ENCODE measurements at regions not wholly inside any gene's neighbourhood (a gene's known extent, or its start where the extent isn't known, plus 50 kb on each side); places are given as distances from the start of the nearest gene placed in this dataset.
"Not testable (repeated sequence)": the region's sequence is repeated elsewhere in the genome, so short reads cannot be mapped to it uniquely, and the experiment has no call there.

DNA sequence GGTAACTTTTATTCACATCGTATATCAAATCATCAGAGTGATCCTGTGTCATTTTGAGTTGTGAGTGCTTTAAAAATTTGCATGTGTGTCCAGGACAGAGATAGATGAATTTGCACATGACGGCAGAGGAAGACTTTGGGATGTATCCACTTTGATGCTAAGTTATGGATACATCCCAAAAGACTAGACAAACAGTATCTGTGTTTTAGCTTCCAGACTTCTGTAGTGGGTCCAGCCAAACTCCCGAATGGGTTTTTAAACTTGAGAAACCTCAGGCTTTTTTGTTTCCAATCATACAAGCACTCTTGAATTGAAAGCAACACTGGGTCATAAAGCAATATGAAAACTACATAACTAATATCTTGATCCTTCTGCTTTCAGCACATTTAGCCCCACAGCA is 213.8 kb downstream of the C9orf152 start:
- Histone ChIP-seq H3K9me3 (ENCODE audit: control insufficient read depth in 2 of 3, low read length in 3 of 3) (no peaks in the 10 kb centered on the region), H3K36me3 (ENCODE audit: control insufficient read depth in 2 of 3, insufficient read depth in 3 of 3, low read length in 3 of 3) (no peaks in the 10 kb centered on the region), H3K27ac (ENCODE audit: low read depth, low read length) (no peak overlapping the region), H3K27me3 (ENCODE audit: control insufficient read depth in 2 of 2, insufficient read depth in 2 of 2, low read length in 2 of 2) (no peaks in the 10 kb centered on the region), H3K4me3 (ENCODE audit: low read length) (no peak overlapping the region), H3K4me1 (ENCODE audit: control insufficient read depth in 2 of 2, insufficient read depth in 2 of 2, low read length in 2 of 2) (no peaks in the 10 kb centered on the region)
- Mint-ChIP-seq H3K9me3 (peaks cover 2 to 24% (median 9%) of the 10 kb centered on the region in 11 donors), H3K36me3 (peaks cover 0 to 13% (median 7%) of the 10 kb centered on the region in 5 donors), H3K4me1 (peaks cover 0 to 13% (median 0%) of the 10 kb centered on the region in 7 donors), H3K4me3 (no peak overlapping the region), H3K27ac (no peak overlapping the region), H3K27me3 (peaks cover 0 to 5% (median 0%) of the 10 kb centered on the region in 5 donors)
- ChIA-PET CTCF (no interaction called here), POLR2A (interaction anchor here (1.0 kb wide), 1 partner anchor 16 kb away, joined by 4 read pairs; no protein-coding TSS in a partner anchor)
- DNase-seq (no peak), ATAC-seq (no peak)
- intact Hi-C loops (cut with micrococcal nuclease): no loop called here

DNA sequence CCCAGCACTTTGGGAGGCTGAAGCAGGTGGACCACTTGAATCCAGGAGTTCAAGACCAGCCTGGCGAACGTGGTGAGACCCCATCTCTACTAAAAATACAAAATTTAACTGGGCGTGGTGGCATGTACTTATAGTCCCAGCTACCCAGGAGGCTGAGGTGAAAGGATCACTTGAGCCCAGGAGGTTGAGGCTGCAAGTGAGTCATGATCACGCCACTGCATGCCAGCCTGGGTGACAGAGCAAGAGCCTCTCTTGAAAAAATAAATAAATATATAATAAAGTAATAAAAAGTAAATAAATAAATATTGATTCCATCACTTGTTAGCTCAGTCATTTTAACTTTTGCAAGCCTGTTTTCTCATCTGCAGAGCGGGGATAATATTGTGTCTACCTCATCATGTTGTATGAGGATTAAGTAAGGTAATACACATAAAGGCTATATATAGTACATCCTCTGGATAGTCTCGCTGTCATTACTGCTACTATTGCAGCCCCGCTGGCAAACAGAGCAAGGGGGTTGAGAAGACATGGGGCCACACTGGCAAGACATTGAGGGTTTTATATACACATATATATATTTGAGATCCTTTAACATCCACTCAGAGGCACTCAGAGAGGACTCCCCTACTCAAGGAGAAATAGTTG is 210.9 kb downstream of the C9orf152 start:
- Mint-ChIP-seq H3K4me1 (peaks cover 0 to 10% (median 0%) of the 10 kb centered on the region in 7 donors), H3K36me3 (peaks cover 0 to 34% (median 7%) of the 10 kb centered on the region in 5 donors), H3K4me3 (no peak overlapping the region), H3K9me3 (peaks cover 0 to 34% (median 9%) of the 10 kb centered on the region in 11 donors), H3K27me3 (peaks cover 0 to 10% (median 0%) of the 10 kb centered on the region in 5 donors), H3K27ac (no peak overlapping the region)
- no peak for DNase-seq
- intact Hi-C loops (cut with micrococcal nuclease): no loop called here
- Histone ChIP-seq H3K27ac (ENCODE audit: low read depth, low read length) (no peak overlapping the region), H3K27me3 (ENCODE audit: control insufficient read depth in 2 of 2, insufficient read depth in 2 of 2, low read length in 2 of 2) (no peaks in the 10 kb centered on the region), H3K4me3 (ENCODE audit: low read length) (no peak overlapping the region), H3K4me1 (ENCODE audit: control insufficient read depth in 2 of 2, insufficient read depth in 2 of 2, low read length in 2 of 2) (no peaks in the 10 kb centered on the region), H3K36me3 (ENCODE audit: control insufficient read depth in 2 of 3, insufficient read depth in 3 of 3, low read length in 3 of 3) (no peaks in the 10 kb centered on the region), H3K9me3 (ENCODE audit: control insufficient read depth in 2 of 3, low read length in 3 of 3) (no peaks in the 10 kb centered on the region)
- CTCF ChIA-PET: interaction anchor here (1.2 kb wide), 1 partner anchor 92 kb away, joined by 4 read pairs; no protein-coding TSS in a partner anchor
- no peak for ATAC-seq
- POLR2A ChIA-PET: interaction anchor here (0.6 to 1.2 kb wide), 2 partner anchors 9 to 240 kb away, joined by 3 to 4 read pairs; no protein-coding TSS in a partner anchor

DNA sequence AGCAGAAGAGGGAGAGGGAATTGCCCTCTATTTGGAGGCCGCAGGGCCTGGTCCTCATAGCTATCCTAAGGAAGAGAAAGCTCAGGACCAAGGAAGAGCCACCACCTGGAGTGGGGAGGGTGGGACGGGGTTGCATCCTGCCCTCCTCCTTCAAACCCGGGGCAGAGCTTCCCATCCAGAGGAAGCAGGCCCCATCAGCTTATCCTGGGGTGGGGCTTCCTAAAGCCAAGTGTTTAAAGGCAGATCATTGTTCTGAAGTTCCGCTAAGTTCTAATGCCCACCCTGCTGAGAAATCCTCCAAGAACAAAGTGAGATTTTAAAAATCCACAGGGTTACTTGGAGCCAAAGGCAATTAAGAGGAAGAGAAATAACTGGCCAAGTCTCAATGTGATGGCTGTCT is 210.3 kb downstream of the C9orf152 start:
- H3K4me1 Mint-ChIP-seq: peaks cover 0 to 10% (median 0%) of the 10 kb centered on the region in 7 donors
- DNase-seq (no peak), ATAC-seq (no peak)
- H3K27ac ChIP-seq (ENCODE audit: low read depth, low read length): no peak overlapping the region
- H3K27ac Mint-ChIP-seq: no peak overlapping the region
- peaks cover 0 to 40% (median 10%) of the 10 kb centered on the region in 11 donors for H3K9me3 Mint-ChIP-seq
- H3K36me3 Mint-ChIP-seq: peaks cover 0 to 35% (median 7%) of the 10 kb centered on the region in 5 donors
- H3K4me3 ChIP-seq (ENCODE audit: low read length): no peak overlapping the region
- peaks cover 0 to 11% (median 0%) of the 10 kb centered on the region in 5 donors for H3K27me3 Mint-ChIP-seq
- H3K27me3 ChIP-seq (ENCODE audit: control insufficient read depth in 2 of 2, insufficient read depth in 2 of 2, low read length in 2 of 2): no peaks in the 10 kb centered on the region
- ChIA-PET CTCF (interaction anchor here (1.2 kb wide), 1 partner anchor 92 kb away, joined by 4 read pairs; no protein-coding TSS in a partner anchor), POLR2A (interaction anchor here (0.6 kb wide), 1 partner anchor 240 kb away, joined by 4 read pairs; no protein-coding TSS in a partner anchor)
- no peaks in the 10 kb centered on the region for H3K4me1 ChIP-seq (ENCODE audit: control insufficient read depth in 2 of 2, insufficient read depth in 2 of 2, low read length in 2 of 2)
- H3K9me3 ChIP-seq (ENCODE audit: control insufficient read depth in 2 of 3, low read length in 3 of 3): no peaks in the 10 kb centered on the region
- no peak overlapping the region for H3K4me3 Mint-ChIP-seq
- intact Hi-C loops (cut with micrococcal nuclease): no loop called here
- H3K36me3 ChIP-seq (ENCODE audit: control insufficient read depth in 2 of 3, insufficient read depth in 3 of 3, low read length in 3 of 3): no peaks in the 10 kb centered on the region

DNA sequence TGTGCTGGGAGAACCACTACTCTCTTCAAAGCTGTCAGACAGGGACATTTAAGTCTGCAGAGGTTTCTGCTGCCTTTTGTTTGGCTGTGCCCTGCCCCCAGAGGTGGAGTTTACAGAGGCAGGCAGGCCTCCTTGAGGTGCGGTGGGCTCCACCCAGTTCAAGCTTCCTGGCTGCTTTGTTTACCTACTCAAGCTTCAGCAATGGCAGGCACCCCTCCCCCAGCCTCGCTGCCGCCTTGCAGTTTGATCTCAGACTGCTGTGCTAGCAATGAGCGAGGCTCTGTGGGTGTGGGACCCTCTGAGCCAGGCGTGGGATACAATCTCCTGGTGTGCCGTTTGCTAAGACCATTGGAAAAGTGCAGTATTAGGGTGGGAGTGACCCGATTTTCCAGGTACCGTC is 202.4 kb downstream of the C9orf152 start:
- CTCF ChIA-PET: interaction anchor here (0.7 to 1.1 kb wide), 2 partner anchors 49 to 52 kb away, joined by 3 read pairs; no protein-coding TSS in a partner anchor
- peaks cover 11 to 39% (median 25%) of the 10 kb centered on the region in 7 donors for H3K4me1 Mint-ChIP-seq
- peaks cover 10 to 55% (median 30%) of the 10 kb centered on the region in 5 donors for H3K36me3 Mint-ChIP-seq
- DNase-seq: peak in 7 of 9 donors; percentile 29 to 73 (median 48)
- intact Hi-C loops (cut with micrococcal nuclease): loop anchor here in 1 of 2 donors (2.0 to 5.0 kb wide), 2 partner anchors 33 to 43 kb away; no protein-coding TSS in a partner anchor
- H3K9me3 Mint-ChIP-seq: peaks cover 5 to 74% (median 35%) of the 10 kb centered on the region in 11 donors
- POLR2A ChIA-PET; H3K27ac ChIP-seq (ENCODE audit: low read depth, low read length); H3K4me1 ChIP-seq (ENCODE audit: control insufficient read depth in 2 of 2, insufficient read depth in 2 of 2, low read length in 2 of 2); H3K4me3 ChIP-seq (ENCODE audit: low read length); ATAC-seq; H3K27me3 ChIP-seq (ENCODE audit: control insufficient read depth in 2 of 2, insufficient read depth in 2 of 2, low read length in 2 of 2); H3K36me3 ChIP-seq (ENCODE audit: control insufficient read depth in 2 of 3, insufficient read depth in 3 of 3, low read length in 3 of 3): not testable (repeated sequence)
- peak overlapping the region in 9 of 10 donors; percentile 25 to 83 (median 57) for H3K4me3 Mint-ChIP-seq
- peaks cover 0 to 10% (median 0%) of the 10 kb centered on the region in 3 experiments for H3K9me3 ChIP-seq (ENCODE audit: control insufficient read depth in 2 of 3, low read length in 3 of 3)
- H3K27ac Mint-ChIP-seq: peak overlapping the region in 8 of 9 donors; percentile 49 to 91 (median 86)
- peaks cover 0 to 20% (median 0%) of the 10 kb centered on the region in 5 donors for H3K27me3 Mint-ChIP-seq

DNA sequence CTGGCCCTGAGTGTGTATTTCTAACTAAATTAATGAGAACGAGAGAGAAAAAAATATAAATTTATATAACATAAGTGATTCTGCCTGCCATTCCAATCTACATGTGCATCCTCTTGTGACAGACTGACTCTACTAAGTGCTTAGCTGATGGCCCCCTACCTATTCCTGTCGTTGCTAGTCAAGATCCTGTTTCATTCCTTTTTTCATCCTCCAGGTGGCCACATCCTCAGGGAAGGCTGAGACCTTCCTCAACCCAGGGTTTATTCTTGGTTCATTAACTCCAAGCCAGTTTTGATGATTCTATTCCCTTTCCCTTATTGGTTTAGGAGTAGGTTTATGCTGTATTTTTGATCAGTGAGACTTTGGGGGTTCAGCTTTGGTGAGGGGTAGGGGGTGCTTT is 201.3 kb downstream of the C9orf152 start:
- peak overlapping the region in 7 of 9 donors; percentile 2 to 90 (median 76) for H3K27ac Mint-ChIP-seq
- POLR2A ChIA-PET: interaction anchor here (0.6 to 0.9 kb wide), 3 partner anchors 10 to 951 kb away, joined by 3 to 4 read pairs (median 3); no protein-coding TSS in a partner anchor

DNA sequence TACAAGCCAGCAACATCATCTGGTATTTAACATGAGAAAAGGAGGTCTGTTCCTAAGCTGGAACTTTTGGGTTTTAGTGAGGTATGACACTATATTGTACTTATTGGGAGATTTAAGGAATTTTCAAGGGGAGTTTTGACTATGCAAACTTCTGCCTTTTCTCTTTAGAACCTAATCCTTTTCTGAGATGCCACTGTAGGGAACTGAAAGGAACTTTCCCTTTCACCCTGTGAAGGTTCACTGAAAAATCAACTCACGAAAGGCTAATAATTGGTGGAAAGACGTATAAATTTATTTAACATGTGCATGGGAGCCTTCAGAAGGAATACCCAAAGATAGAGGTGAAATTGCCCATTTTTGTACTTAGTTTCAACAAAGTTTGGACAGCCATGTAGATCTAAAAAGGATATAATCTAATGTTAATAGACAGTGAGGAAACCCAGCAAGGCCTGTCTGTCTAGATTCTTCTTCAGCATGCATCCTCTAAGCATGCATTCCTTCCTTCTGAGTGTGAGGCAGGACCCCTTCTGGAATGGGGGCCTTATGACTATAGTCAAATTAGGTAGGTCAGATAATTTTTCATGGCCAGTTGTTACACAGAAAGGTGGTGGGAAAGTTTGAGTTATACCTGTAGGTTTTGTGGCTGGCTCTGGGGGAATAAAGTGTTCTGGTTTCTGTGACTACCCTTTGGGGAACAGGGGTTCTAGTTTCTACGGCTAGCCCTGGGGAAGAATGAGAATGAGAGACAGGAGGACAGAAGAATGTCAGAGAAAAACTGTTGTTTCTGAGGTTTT is 200.3 kb downstream of the C9orf152 start:
- H3K27me3 ChIP-seq (ENCODE audit: control insufficient read depth in 2 of 2, insufficient read depth in 2 of 2, low read length in 2 of 2): no peaks in the 10 kb centered on the region
- H3K9me3 ChIP-seq (ENCODE audit: control insufficient read depth in 2 of 3, low read length in 3 of 3): peaks cover 0 to 10% (median 0%) of the 10 kb centered on the region in 3 experiments
- peaks cover 0 to 6% of the 10 kb centered on the region in 2 donors for H3K4me1 ChIP-seq (ENCODE audit: control insufficient read depth in 2 of 2, insufficient read depth in 2 of 2, low read length in 2 of 2)
- ATAC-seq (no peak), DNase-seq (no peak)
- ChIA-PET CTCF (no interaction called here), POLR2A (interaction anchor here (0.6 kb wide), 1 partner anchor 952 kb away, joined by 4 read pairs; no protein-coding TSS in a partner anchor)
- Mint-ChIP-seq H3K9me3 (peaks cover 5 to 54% (median 35%) of the 10 kb centered on the region in 11 donors), H3K4me1 (peaks cover 11 to 39% (median 25%) of the 10 kb centered on the region in 7 donors), H3K36me3 (peaks cover 10 to 41% (median 29%) of the 10 kb centered on the region in 5 donors), H3K27me3 (peaks cover 0 to 17% (median 0%) of the 10 kb centered on the region in 5 donors), H3K27ac (peak overlapping the region in 4 of 9 donors; percentile 8 to 81 (median 29)), H3K4me3 (peak overlapping the region in 1 of 10 donors; percentile 76)
- intact Hi-C loops (cut with micrococcal nuclease): loop anchor here (2.0 to 5.0 kb wide), 3 partner anchors 35 to 41 kb away; no protein-coding TSS in a partner anchor
- no peak overlapping the region for H3K27ac ChIP-seq (ENCODE audit: low read depth, low read length)
- no peak overlapping the region for H3K4me3 ChIP-seq (ENCODE audit: low read length)
- no peaks in the 10 kb centered on the region for H3K36me3 ChIP-seq (ENCODE audit: control insufficient read depth in 2 of 3, insufficient read depth in 3 of 3, low read length in 3 of 3)

More for the DNA sequence above, 201.3 kb downstream of the C9orf152 start:
- no peak for DNase-seq
- Histone ChIP-seq H3K9me3 (ENCODE audit: control insufficient read depth in 2 of 3, low read length in 3 of 3) (peaks cover 0 to 10% (median 0%) of the 10 kb centered on the region in 3 experiments), H3K36me3 (ENCODE audit: control insufficient read depth in 2 of 3, insufficient read depth in 3 of 3, low read length in 3 of 3) (no peaks in the 10 kb centered on the region), H3K4me1 (ENCODE audit: control insufficient read depth in 2 of 2, insufficient read depth in 2 of 2, low read length in 2 of 2) (peaks cover 0 to 6% of the 10 kb centered on the region in 2 donors), H3K27ac (ENCODE audit: low read depth, low read length) (no peak overlapping the region), H3K4me3 (ENCODE audit: low read length) (peak overlapping the region; percentile 17), H3K27me3 (ENCODE audit: control insufficient read depth in 2 of 2, insufficient read depth in 2 of 2, low read length in 2 of 2) (no peaks in the 10 kb centered on the region)
- Mint-ChIP-seq H3K27me3 (peaks cover 0 to 17% (median 0%) of the 10 kb centered on the region in 5 donors), H3K4me1 (peaks cover 11 to 39% (median 25%) of the 10 kb centered on the region in 7 donors), H3K9me3 (peaks cover 5 to 64% (median 35%) of the 10 kb centered on the region in 11 donors), H3K36me3 (peaks cover 10 to 46% (median 30%) of the 10 kb centered on the region in 5 donors), H3K4me3 (peak overlapping the region in 5 of 10 donors; percentile 25 to 83 (median 76))
- CTCF ChIA-PET: interaction anchor here (1.1 kb wide), 1 partner anchor 51 kb away, joined by 3 read pairs; no protein-coding TSS in a partner anchor
- no peak for ATAC-seq
- intact Hi-C loops (cut with micrococcal nuclease): loop anchor here (2.0 to 5.0 kb wide), 3 partner anchors 34 to 42 kb away; no protein-coding TSS in a partner anchor

All from naive thymus-derived CD4-positive, alpha-beta T cell (primary cell).